GM23248 (cell line): ENCODE measurements at regions not wholly inside any gene's neighbourhood (a gene's known extent, or its start where the extent isn't known, plus 50 kb on each side); places are given as distances from the start of the nearest gene placed in this dataset.

ENCODE experiments used
- DNase-seq: peaks from one replicate; pipeline ENCODE4 v3.0.0-alpha.2; 2015
- H2AFZ ChIP-seq: fragments of 200-600 bp; sonication (generic); 2 replicates; pipeline ENCODE4 v1.6.1; 2016; ENCODE audit warnings: antibody characterized with exemption
- H3F3A ChIP-seq: fragments of 200-600 bp; sonication (generic); 2 replicates; pipeline ENCODE4 v1.6.1; 2016; ENCODE audit warnings: mild to moderate bottlenecking, antibody characterized with exemption, mixed run types; ENCODE audit not compliant: insufficient read depth
- H3K27ac ChIP-seq: fragments of 200-600 bp; sonication (generic); 2 replicates; pipeline ENCODE4 v1.5.1; 2016; ENCODE audit warnings: mild to moderate bottlenecking
- H3K27me3 ChIP-seq: fragments of 200-600 bp; sonication (generic); replicated peaks from 2 replicates; pipeline ENCODE4 v1.6.1; 2016; ENCODE audit warnings: mild to moderate bottlenecking; ENCODE audit not compliant: insufficient read depth
- H3K36me3 ChIP-seq: fragments of 200-600 bp; sonication (generic); 2 replicates; pipeline ENCODE4 v1.6.1; 2016; ENCODE audit warnings: low read depth, mild to moderate bottlenecking
- H3K4me1 ChIP-seq: fragments of 200-600 bp; sonication (generic); 2 replicates; pipeline ENCODE4 v1.6.1; 2016; ENCODE audit warnings: mild to moderate bottlenecking; ENCODE audit not compliant: insufficient read depth
- H3K4me2 ChIP-seq: fragments of 200-600 bp; sonication (generic); one replicate; pipeline ENCODE4 v1.6.1; 2016; ENCODE audit warnings: mild to moderate bottlenecking; ENCODE audit not compliant: unreplicated experiment
- H3K4me3 ChIP-seq: fragments of 200-600 bp; sonication (generic); 2 replicates; pipeline ENCODE4 v1.5.1; 2016; ENCODE audit warnings: mild to moderate bottlenecking
- H3K79me2 ChIP-seq: fragments of 200-600 bp; sonication (generic); 2 replicates; pipeline ENCODE4 v1.6.1; 2016; ENCODE audit warnings: mild to moderate bottlenecking; ENCODE audit not compliant: insufficient read depth
- H3K9ac ChIP-seq: fragments of 200-600 bp; sonication (generic); 2 replicates; pipeline ENCODE4 v1.6.1; 2016; ENCODE audit warnings: mild to moderate bottlenecking
- H3K9me2 ChIP-seq: fragments of 200-600 bp; sonication (generic); 2 replicates; pipeline ENCODE4 v1.6.1; 2016; ENCODE audit warnings: mixed run types, mild to moderate bottlenecking, moderate library complexity; ENCODE audit not compliant: insufficient read depth
- H3K9me3 ChIP-seq: fragments of 200-600 bp; sonication (generic); one replicate; pipeline ENCODE4 v1.6.1; 2017; ENCODE audit warnings: low read depth
- H4K20me1 ChIP-seq: fragments of 200-600 bp; sonication (generic); 2 replicates; pipeline ENCODE4 v1.6.0; 2016; ENCODE audit not compliant: insufficient read depth
- EZH2 ChIP-seq: fragments of 200-600 bp; sonication (generic); IDR thresholded peaks from 2 replicates; pipeline ENCODE4 v1.6.1; 2018; ENCODE audit warnings: antibody characterized with exemption, mild to moderate bottlenecking; ENCODE audit not compliant: insufficient read depth, poor library complexity, severe bottlenecking
- EZH2phosphoT487 ChIP-seq: fragments of 200-600 bp; sonication (generic); IDR thresholded peaks from 2 replicates; pipeline ENCODE4 v1.6.1; 2018; ENCODE audit warnings: antibody characterized with exemption, moderate library complexity, mild to moderate bottlenecking, low read depth; ENCODE audit not compliant: insufficient read depth
- WGBS, 2 experiments: methylation state at CpG; one replicate each; pipeline ENCODE4 v1.1.6; 2015 to 2017; ENCODE audit warnings: low lambda C conversion rate in 2 of 2, low coverage in 1 of 2; ENCODE audit errors: missing lambda C conversion rate in 2 of 2; 5-methylcytosine and 5-hydroxymethylcytosine counted together
- in situ Hi-C: fragments of 300-500 bp; cut with MboI; formaldehyde crosslinking; loops from 2 replicates; pipeline ENCODE4 v1.15.0; 2020

DNA sequence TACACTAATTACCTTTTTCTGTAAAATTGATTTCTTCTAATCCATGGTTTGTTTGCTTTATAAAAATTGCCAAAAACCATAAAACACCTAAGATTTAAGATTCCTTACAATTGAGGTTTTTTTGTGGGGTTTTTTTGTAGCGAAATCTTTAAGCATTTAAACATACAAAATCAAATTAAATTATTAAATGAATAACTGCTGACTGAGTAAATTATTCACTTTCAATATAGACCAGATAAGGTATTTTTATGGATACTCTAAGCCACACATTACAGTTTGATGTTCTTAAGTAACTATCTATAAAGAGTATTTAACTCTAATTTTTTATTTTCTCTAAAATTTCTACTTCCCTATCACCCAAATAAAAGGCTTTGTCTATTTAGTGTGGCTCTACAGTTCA, 55.5 kb downstream of the PIK3C2A start:
- Histone ChIP-seq H3K79me2 (peaks cover 23% of the 10 kb centered on the region; the same call in 1 of the 2 replicates), H3K9ac (no peak overlapping the region), H3F3A (no peaks in the 10 kb centered on the region), H3K9me2 (no peaks in the 10 kb centered on the region), H3K4me1 (no peaks in the 10 kb centered on the region), H3K27me3 (no peaks in the 10 kb centered on the region), H3K4me2 (no peak overlapping the region), H3K36me3 (peaks cover 4% of the 10 kb centered on the region), H4K20me1 (peaks cover 9% of the 10 kb centered on the region; the same call in 1 of the 2 replicates), H2AFZ (no peak overlapping the region), H3K4me3 (no peak overlapping the region), H3K27ac (no peak overlapping the region), H3K9me3 (no peaks in the 10 kb centered on the region)
- WGBS, 2 experiments: 97 to 100% methylated on average over 1 of the region's 1 CpG
- in situ Hi-C loops: no loop called here
- TF ChIP-seq EZH2phosphoT487: no peak
- no peak for TF ChIP-seq EZH2
- DNase-seq: no peak

DNA sequence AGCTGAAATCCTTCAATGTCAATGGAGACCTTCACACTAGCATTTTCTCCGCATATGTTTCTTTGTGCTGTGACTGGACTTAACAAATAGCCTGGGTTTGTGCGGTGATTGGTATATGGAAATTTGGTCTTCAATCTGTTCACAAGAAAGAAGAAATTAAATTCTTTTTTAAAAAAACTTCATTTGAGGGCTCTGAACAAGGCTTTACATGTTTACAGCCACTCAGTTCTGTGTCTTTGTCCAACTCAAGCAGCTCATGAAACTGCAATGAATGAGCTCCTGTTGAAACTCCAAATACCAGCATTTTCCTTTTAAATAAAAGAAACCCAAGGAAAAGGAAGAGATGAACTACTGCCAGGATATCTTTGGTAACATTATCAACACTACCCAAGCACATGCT, 57.3 kb downstream of the PIK3C2A start:
- H3K9me2 ChIP-seq: no peaks in the 10 kb centered on the region
- 94 to 100% methylated on average over 2 of the region's 2 CpGs for WGBS, 2 experiments

GRCh38 chr11:17148536-17148935, 59.2 kb downstream of the PIK3C2A start:
- Histone ChIP-seq H3K4me2 (no peak overlapping the region), H3K4me3 (no peak overlapping the region), H3K79me2 (0 out of 2 replicates have a peak, but pooled peaks cover 7% of the 10 kb centered on the region), H3K27me3 (no peaks in the 10 kb centered on the region), H2AFZ (no peak overlapping the region), H3K4me1 (0 out of 2 replicates have a peak, but pooled peaks cover 4% of the 10 kb centered on the region), H3K9me3 (no peaks in the 10 kb centered on the region), H3K9me2 (no peaks in the 10 kb centered on the region), H3F3A (no peaks in the 10 kb centered on the region), H3K36me3 (peaks cover 8% of the 10 kb centered on the region), H4K20me1 (peaks cover 6% of the 10 kb centered on the region; the same call in 1 of the 2 replicates), H3K9ac (no peak overlapping the region), H3K27ac (no peak overlapping the region)
- TF ChIP-seq EZH2: no peak
- TF ChIP-seq EZH2phosphoT487: no peak
- DNase-seq: no peak
- in situ Hi-C loops: no loop called here

More for the DNA sequence above, 57.3 kb downstream of the PIK3C2A start:
- DNase-seq: no peak
- no peak overlapping the region for H3K4me2 ChIP-seq
- H3K36me3 ChIP-seq: peaks cover 4% of the 10 kb centered on the region
- no peaks in the 10 kb centered on the region for H3K9me3 ChIP-seq
- no peak overlapping the region for H3K27ac ChIP-seq
- in situ Hi-C loops: no loop called here
- H3K27me3 ChIP-seq: no peaks in the 10 kb centered on the region
- no peak overlapping the region for H2AFZ ChIP-seq
- H3K4me3 ChIP-seq: no peak overlapping the region
- H4K20me1 ChIP-seq: peaks cover 6% of the 10 kb centered on the region; the same call in 1 of the 2 replicates
- no peak overlapping the region for H3K9ac ChIP-seq
- TF ChIP-seq EZH2: no peak
- no peak for TF ChIP-seq EZH2phosphoT487
- 0 out of 2 replicates have a peak, but pooled peaks cover 7% of the 10 kb centered on the region for H3K79me2 ChIP-seq
- 0 out of 2 replicates have a peak, but pooled peaks cover 4% of the 10 kb centered on the region for H3K4me1 ChIP-seq
- no peaks in the 10 kb centered on the region for H3F3A ChIP-seq

DNA sequence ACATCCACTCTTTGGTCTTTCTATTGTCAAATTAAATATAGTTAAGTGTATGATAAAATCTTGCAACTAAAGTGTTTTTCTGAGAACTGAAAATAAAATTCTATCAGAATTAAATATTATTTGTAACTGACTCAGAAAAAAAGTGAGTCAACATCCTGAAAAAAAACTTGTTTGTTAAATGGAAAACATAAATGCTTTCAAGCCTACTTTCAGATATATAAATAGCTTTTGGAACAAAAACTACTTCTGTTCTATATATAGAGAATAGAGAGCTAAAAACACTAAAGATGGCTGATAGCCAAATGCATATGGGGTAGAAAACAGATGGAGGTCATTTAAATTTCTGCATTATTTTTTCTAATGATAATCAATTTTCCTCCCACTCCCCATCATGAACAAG, 61.8 kb downstream of the PIK3C2A start:
- peak; percentile 54 for DNase-seq
- H3K4me2 ChIP-seq: no peak overlapping the region

GRCh38 chr11:17142450-17142849, 65.0 kb upstream of the RPS13 start:
- Histone ChIP-seq H3K79me2 (no peaks in the 10 kb centered on the region), H3K27me3 (no peaks in the 10 kb centered on the region), H3K4me2 (no peak overlapping the region), H3K9me2 (no peaks in the 10 kb centered on the region), H4K20me1 (no peaks in the 10 kb centered on the region), H3K27ac (no peak overlapping the region), H3K4me3 (no peak overlapping the region), H3F3A (no peaks in the 10 kb centered on the region), H2AFZ (no peak overlapping the region), H3K9ac (no peak overlapping the region), H3K9me3 (no peaks in the 10 kb centered on the region), H3K4me1 (0 out of 2 replicates have a peak, but pooled peaks cover 4% of the 10 kb centered on the region), H3K36me3 (peaks cover 15% of the 10 kb centered on the region)
- TF ChIP-seq EZH2phosphoT487: no peak
- no peak for TF ChIP-seq EZH2
- WGBS, 2 experiments: 97 to 100% methylated on average over 2 of the region's 2 CpGs
- in situ Hi-C loops: no loop called here
- DNase-seq: no peak

More for the DNA sequence above, 61.8 kb downstream of the PIK3C2A start:
- H2AFZ ChIP-seq: no peak overlapping the region
- H3K36me3 ChIP-seq: peaks cover 11% of the 10 kb centered on the region; the same call in 1 of the 2 replicates
- H3K9ac ChIP-seq: no peak overlapping the region
- H4K20me1 ChIP-seq: no peaks in the 10 kb centered on the region
- in situ Hi-C loops: no loop called here
- no peaks in the 10 kb centered on the region for H3F3A ChIP-seq
- H3K4me3 ChIP-seq: no peak overlapping the region
- no peaks in the 10 kb centered on the region for H3K27me3 ChIP-seq
- H3K4me1 ChIP-seq: 0 out of 2 replicates have a peak, but pooled peaks cover 4% of the 10 kb centered on the region
- TF ChIP-seq EZH2phosphoT487 (no peak), EZH2 (no peak)
- H3K27ac ChIP-seq: no peak overlapping the region
- 0 out of 2 replicates have a peak, but pooled peaks cover 7% of the 10 kb centered on the region for H3K79me2 ChIP-seq
- H3K9me3 ChIP-seq: no peaks in the 10 kb centered on the region
- H3K9me2 ChIP-seq: no peaks in the 10 kb centered on the region
